GM21528 (cell line): ENCODE measurements at regions not wholly inside any gene's neighbourhood (a gene's known extent, or its start where the extent isn't known, plus 50 kb on each side); places are given as distances from the start of the nearest gene placed in this dataset.

Experiments
- ATAC-seq: cut with Tn5 transposase; IDR thresholded peaks from one replicate; pipeline ENCODE4 v1.9.1; 2021; ENCODE audit warnings: mild to moderate bottlenecking, moderate library complexity; ENCODE audit not compliant: unreplicated experiment, low FRiP score

DNA sequence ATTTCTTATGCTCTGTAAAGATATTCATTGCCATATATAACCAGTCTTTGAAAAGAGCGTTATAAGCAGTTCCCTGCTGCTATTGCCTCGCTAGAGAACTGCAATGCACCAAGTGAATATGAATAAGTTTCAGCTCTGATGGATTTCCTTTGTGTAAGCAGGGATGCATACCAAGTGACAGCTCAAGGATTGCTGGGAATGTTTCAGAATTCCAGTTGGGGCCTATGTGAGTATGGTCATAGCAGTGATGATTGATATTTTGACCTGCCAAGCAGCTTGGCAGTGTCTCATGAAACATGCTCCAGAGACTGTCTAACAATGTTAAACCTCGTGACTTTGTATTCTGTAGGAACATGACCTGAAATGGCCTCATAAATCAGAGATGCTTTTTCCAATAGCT is 312.6 kb downstream of the C11orf87 start:
- ATAC-seq: no peak

DNA sequence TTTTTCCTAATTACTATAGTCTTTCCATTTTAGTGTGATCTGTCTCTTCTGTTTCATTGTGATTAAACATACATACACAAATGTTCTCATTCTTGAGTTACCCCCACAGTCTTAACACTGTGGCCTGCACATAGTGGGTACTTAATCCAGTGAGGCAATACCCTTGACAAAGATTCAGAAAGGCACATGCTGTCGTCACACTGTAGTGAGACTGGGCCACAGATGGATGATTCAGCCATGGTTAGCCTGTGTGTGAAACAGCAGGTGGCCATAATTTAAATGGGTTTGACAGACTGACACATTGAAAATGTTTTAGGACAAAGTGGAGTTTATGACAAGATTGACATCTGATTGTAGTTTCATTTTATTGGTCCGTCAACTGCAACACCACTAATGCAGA is 313.1 kb downstream of the C11orf87 start:
- no peak for ATAC-seq

DNA sequence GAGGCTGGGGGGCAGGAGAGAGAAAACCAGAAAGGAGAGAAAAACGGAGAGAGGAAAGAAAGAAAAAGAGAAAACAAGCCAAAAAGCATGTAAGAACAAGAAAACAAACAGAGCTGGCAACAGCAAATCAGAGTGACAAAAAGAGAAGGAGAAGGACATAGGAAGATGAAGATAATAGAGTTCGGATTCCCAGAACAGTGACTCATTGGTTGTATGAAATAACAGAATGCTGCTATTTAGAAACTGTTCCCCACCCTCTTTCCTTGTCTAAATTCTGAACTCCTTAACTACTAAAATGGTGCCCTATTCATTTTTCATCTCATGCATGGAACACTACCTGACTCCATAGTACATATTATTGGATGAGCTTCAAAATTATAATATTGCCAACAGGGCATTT is 317.4 kb downstream of the C11orf87 start:
- no peak for ATAC-seq

DNA sequence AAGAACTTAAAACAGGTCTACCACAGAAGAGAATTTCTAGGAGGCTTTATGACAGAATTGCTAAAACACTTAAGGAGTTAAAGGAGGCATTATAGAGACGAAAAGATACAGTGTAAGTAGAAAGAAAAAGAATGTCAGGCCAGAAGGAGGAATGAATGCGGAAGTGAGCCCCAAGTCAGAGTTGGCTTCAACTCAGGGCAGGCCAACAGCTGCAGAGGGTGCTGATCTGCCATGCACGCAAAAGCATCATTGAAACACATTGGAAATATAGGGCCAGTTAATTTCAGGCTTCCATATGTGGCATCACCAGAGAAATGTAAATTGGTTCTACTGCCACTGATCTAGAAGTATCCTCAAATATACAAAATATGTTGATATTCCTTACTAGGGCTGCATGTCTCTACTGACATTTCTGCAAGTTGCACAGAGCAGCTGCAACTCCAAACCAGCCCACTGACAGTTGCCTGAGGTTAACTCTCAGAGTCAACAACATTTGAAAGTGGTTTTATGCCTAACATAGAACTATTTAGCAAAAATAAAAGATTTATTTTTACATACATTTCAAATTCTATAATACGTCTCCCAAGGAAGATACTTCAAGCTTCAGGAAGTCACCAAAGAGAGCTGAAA is 324.1 kb downstream of the C11orf87 start:
- no peak for ATAC-seq

DNA sequence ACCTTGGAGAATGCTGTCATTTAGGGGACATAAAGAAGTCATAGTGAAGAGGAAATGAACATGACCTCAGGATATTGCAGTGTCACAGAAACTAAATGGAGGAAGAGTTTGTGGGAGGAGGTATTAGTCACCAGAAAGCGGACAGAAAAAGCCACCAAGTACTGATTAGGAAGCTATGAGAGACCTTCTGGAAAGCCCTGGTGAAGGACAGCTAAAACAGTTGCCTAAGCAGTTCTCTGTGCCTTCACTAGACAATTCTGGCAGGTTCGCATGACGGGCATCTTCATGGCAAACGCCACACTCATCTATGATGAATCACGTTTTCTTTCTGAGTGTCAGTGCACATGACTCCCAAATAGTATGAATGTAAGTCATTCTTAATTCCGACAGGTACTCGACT is 325.8 kb downstream of the C11orf87 start:
- no peak for ATAC-seq

DNA sequence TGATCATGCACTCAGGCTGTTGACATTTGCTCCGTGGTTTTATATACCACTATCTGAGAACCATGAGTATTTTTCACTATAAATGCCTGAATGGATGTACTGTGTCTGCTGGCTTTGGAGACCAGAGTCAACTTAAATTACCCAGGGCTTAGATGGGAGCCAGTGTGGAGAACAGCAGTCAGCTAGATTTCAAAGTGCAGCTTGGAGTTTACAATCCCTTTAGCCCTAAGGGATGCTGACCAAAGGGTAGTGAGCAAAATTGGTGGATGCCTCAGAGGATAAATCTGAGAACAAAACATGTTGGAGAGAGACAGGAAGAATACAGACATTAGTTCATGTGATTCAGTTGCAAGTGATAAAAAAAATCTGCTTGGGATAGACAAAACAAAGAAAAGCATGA is 327.5 kb downstream of the C11orf87 start:
- ATAC-seq: no peak

DNA sequence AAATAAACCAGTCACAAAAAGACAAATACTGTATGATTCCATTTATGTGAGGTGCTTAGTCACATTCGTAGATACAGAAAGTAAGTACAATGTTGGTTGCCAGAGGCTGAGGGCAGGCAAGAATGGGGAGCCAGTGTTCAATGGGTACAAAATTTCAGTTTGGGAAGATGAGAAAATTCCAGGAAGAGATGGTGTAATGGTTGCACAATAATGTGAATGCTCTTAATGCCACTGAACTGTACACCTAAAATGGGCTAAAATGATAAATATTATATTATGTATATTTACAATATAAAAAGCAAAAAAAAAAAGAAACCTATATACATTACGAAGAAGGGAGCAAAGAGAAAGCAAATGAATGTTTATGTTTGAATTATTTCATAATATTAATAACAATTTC is 329.0 kb downstream of the C11orf87 start:
- no peak for ATAC-seq

DNA sequence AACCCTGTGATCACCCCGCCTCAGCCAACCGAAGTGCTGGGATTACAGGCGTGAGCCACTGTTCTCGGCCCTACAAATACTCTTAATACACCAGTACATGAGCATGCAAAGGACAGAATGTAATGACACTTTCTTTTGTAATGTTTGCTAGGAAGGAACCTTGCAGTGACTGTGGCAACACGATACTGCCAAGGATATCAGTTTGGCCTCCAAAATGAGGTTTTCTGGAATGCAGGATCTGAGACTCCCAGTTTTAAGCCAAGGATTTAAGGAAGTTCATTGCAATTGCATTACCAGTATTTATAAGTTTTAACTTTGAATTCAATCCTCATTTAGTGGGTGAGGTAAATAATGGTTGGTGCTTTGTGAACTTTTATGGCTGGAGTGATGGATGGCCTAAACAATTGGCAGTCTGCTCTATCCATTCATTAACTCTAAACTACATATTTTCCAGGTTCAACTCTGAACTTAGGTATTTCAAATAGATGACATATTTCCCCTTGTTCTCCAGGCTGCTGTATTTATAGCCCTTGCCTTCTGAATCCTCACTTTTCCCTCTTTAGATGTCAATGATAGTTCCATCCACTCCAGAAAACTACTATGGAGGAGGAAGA is 330.3 kb downstream of the C11orf87 start:
- ATAC-seq: no peak

DNA sequence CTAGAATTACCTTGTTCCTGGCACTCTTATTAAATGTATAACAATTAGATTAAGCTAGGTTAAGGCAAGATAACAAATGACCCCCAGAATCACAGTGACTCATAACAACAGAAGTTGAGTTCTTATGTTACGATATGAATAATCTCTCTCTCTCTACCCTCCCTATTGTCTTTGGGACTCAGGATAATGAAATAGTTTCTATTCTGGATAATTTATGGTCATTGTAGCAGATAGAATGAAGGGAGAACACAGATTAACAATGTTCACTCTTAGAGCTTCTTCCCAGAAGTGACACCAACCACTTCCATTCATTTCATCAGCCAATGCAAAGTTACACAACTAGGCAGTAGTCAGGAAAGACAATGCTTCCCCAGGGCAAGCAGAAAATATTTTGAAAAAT is 334.5 kb downstream of the C11orf87 start:
- no peak for ATAC-seq

DNA sequence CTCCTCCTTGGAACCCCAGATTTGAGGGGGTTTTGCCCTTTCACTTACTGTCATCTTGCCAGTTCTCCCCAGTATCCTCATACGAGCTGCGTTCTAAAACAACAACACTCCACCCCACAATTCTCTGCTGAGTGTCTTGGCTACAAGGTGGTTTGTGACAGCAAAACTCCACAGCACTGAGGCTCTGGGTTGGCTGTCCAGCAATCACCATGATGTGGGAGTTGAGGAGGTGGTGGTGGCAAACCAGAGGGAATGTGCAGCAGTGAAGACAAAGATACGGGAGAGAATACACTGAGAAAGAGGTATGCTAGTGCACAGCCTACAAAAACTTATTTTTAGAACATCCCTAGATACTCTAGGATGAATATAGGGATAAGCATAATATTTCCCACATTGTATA is 335.0 kb downstream of the C11orf87 start:
- ATAC-seq: no peak

DNA sequence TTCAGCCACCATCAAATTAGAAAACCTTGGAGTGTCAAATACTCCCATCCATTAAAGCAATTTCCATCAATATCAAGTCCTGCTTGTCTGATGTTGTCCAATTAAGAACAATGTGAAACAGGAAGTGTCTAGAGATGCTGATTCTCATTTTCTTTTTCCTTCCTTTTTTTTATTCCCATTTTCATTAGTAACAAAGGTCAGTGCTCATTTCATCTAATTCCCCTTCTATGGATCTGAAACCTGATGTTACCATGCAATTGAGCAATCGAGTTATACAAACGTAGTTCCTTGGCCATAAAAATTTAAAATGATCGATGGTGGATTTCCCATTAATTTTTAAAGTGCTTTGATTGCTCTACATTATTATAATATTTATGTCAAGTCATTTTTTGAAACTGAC is 330.6 kb upstream of the ZC3H12C start:
- no peak for ATAC-seq

DNA sequence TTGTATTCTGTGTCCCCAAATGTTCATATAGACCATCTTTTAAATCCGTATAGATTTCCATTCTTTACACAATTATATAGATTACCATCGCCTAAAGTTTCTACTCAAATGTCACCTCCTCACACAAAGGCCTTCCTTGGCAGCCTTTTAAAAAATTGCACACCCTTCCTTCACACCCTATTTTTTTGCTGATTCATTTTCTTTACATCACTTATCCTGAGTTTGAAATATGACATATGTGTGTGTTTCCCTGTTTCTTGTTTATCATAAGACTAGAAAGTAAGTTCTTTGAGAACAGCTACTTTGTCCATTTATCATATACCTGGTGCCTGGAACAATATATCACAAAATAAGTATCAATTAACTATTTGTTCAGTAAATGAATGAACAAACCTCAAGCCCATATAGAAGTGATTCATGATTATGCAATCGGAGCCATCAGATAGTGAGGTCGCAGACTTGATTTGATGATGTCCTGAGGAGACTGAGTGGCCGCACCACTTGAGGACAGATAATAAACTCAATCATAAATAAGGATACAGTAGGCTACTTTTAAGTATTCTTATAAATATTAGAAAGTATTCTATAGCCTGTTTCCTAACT is 327.4 kb upstream of the ZC3H12C start:
- ATAC-seq: no peak

DNA sequence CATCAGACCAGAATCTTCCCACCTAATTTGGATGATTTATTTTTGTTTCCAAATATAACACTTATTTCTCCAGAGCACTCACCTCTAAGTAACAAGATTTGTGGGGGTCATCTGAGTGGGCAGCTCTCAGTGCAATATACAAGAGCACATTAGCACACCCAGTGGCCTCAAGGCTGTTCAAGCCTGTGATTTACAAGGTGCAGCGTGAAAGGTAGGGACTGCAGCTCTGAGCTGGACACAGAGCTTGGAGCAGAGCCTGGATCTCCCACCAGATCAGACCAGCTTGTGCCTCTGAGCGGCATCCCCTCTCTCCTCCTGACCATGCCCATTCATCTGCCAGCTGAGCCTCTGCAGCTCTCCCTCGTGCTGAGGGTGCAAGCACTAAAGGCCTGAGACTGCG is 323.3 kb upstream of the ZC3H12C start:
- no peak for ATAC-seq

DNA sequence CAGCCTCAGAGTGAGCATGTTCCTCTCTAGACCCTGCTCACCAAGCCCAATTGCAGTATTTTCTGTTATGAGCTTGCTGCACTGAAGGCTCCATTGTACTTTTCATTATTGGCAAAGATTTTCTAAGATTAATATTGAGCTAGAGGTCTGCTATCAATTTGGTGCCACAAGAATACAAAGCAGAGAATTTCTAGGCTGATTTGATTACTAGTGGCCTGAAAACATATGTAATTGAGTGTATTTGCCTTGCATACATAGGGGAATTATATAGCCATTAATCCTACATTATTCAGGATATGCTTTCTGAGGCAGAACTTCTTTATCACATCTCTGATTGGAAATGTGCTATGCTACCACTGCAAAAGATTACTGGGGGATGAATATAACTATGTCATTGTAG is 322.9 kb upstream of the ZC3H12C start:
- no peak for ATAC-seq

DNA sequence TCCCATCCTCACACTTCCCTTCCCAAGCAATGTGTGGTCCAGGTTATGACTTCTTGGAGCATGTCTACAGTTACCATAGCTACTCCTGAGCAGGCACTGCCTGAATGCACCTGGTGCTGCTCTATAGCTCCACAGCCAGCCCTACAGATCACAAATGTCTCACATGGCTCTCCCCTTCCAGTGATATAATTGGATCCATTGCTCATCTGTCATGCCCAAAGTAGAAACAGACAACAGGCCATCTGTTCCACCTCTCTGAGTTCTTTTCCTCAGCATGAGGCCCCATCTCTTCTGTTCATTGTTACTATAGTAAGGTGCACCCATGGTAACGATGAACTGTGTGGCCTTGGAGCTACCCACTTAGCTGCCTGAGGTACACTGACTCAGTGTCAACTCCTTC is 320.3 kb upstream of the ZC3H12C start:
- ATAC-seq: no peak

DNA sequence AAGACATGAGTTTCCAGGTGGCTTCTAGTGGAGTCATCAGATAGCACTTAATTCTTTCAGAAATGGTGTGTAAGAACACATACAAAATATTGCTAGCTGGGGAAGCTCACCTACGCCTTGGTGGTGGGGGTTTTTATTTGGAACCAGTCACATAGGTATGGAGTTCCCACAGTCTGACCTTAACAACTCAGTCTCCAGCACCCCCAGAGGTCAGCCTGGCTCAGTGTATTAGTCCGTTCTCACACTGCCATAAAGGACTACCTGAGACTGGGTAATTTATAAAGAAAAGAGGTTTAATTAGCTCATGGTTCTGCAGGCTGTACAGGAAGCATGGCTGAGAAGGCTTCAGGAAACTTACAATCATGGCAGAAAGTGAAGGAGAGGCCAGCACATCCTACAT is 317.5 kb upstream of the ZC3H12C start:
- no peak for ATAC-seq

DNA sequence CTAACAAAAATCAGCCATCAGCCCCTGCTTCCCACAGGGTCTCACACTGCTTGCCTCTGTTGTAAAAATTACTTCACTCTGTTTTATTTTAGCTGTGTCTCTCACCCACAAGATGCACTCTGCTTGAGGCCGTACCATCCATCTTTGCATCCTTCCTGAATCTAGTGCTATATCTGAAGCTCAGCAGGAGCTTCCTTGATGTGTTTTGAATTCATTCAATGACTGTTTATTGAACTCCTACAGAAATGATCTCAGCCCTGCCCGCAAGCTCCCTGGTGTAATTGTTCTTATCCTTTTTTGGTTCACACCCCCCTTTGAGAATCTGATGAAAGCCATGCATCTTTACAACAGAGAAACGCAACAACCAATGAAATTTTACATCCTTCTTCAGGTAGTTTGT is 310.2 kb upstream of the ZC3H12C start:
- no peak for ATAC-seq

DNA sequence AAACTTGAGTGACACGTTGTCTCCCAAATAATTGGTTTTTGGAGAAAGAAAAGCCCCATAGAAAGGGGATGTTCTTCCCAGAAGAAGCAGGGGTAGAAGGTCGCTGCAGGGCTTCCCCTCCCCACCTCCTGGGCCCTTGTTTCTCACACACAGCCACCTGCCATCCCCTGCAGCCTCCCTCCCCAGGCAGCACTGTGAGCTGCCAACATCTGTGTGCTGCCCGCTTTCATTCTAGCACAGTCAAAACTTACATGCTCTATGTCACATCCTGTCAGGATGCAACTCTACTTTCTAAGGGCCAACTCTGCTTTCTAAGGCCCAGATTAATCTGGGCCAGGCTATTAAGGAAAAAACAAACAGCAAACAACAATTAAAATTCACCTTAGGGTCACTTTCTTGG is 309.4 kb upstream of the ZC3H12C start:
- peak; percentile 90 for ATAC-seq

DNA sequence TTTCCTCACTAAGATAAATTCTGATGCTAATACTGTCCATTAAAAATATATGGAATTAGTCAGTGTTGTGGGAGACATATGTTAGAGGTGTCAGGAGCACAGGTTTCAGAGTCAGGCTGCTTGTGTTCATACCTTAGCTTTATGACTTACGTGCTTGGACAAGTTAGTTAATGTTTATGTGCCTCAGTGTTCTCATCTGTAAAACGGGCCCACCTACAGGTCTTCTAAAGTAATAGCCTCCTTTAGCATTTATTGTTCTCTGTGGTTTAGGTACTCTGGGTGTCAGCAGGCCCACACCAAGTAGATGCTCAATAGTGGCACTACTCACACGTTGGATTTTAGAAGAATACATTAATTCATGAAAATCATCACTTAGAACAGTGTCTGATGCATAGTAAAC is 308.7 kb upstream of the ZC3H12C start:
- ATAC-seq: no peak

DNA sequence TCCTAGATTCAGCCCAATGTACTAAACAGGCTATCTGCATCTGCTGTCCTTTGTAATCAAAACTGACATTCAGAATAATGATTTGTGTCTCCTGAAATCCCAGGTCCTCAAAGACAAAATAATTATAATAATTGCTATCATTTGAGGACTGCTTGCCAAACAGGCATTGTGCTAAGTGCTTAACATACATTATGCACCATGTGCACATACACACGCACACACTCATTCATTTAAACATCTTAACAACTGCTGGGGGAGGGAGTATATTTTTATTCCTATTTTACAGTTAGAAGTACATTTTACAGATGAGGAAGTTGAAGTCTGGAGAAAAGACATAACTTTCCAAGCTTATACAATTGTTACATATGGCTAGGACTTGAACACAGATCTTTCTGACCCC is 308.0 kb upstream of the ZC3H12C start:
- ATAC-seq: no peak

DNA sequence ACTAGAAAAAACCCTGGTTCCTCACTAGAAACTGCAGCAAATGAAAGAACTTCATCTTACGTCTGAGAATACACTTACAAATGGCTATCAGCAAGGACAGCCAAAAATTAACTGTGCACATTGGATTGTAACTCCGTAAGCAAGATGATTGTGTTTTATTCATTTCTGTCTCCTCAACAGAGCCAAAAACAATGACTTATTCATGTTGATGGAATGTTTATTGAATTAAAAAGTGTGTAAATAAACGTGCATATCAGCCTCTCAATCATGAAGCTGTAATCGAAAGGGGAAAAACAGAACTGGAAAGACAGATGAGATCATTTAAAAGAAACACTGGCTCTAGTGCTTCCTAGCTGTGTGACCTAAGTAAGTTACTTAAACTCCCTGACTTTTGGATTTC is 307.5 kb upstream of the ZC3H12C start:
- ATAC-seq: no peak

DNA sequence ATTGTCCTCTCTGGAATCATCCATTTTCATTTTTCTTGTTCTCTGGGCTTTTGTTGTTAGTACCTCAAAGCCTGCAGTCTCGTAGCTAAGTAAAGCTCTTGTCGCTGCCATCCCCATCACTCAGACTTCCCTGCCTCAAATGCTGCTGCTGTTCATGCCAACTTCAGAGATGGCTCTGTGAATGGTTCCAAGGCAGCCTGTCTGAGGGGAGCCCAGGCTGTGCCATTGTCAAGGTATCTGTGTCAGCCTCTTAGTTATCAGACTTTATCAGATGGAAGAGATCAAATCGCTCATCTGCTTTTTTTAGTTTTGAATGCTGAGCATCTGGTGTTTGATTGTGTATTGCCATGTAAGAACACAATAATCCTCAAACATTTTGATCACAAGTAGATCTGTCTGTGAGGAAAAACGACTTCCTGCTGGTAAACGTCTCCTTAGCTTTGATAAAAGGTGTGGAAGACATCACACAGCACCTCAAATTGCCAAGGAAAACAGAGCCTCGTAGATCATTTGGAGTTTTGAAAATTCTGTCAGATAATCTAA is 304.2 kb upstream of the ZC3H12C start:
- ATAC-seq: no peak
